ENCODE measurements at regions not wholly inside any gene's neighbourhood (a gene's known extent, or its start where the extent isn't known, plus 50 kb on each side); places are given as distances from the start of the nearest gene placed in this dataset.

DNA sequence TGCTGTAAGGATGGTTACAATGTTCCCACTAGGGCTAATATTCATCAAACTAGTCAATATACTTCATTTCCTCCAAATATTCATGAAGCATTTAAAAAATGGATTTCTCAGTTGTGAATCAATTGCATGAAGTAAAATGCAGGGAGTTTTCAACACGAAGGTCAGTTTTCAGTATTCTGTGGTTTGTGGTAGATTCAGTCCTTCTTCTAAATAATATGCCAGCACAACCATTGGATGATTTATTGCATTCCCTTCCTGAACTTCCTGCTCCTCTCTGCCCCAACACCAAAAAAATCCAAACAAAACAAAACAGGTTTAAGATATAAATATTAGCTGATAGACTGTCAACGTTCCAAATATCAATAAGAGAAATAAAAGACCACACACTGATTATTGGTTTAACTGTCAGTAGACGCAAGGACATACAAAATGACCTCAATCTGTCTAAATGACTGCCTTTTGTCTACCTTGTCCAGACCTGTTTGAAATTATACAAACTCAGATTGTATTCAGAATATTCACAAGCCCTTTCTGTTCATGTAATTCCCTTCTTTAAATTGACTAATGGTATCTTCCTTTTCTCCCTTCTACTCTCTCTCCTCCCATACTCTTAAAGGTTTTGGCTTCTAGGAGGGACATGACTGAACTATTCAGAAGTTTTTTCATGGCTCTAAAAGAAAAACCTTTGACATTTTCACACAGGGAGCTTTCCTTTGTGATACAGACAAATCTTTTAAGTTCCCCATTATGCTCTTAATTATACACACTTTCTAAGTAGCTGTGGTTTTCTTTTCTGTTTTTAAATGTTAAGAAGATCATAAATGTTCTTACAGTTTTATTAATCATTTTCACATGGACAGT lies 92.6 kb upstream of the STT3B start:
- TF ChIP-seq, protein P1, sequence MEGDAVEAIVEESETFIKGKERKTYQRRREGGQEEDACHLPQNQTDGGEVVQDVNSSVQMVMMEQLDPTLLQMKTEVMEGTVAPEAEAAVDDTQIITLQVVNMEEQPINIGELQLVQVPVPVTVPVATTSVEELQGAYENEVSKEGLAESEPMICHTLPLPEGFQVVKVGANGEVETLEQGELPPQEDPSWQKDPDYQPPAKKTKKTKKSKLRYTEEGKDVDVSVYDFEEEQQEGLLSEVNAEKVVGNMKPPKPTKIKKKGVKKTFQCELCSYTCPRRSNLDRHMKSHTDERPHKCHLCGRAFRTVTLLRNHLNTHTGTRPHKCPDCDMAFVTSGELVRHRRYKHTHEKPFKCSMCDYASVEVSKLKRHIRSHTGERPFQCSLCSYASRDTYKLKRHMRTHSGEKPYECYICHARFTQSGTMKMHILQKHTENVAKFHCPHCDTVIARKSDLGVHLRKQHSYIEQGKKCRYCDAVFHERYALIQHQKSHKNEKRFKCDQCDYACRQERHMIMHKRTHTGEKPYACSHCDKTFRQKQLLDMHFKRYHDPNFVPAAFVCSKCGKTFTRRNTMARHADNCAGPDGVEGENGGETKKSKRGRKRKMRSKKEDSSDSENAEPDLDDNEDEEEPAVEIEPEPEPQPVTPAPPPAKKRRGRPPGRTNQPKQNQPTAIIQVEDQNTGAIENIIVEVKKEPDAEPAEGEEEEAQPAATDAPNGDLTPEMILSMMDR (IDR thresholded peaks at IDR 0.05), result no peak
- TF ChIP-seq ZFX (IDR thresholded peaks at IDR 0.05; ENCODE audit: borderline replicate concordance), result no peak
